ENCODE measurements at regions not wholly inside any gene's neighbourhood (a gene's known extent, or its start where the extent isn't known, plus 50 kb on each side); places are given as distances from the start of the nearest gene placed in this dataset.
"Not testable (repeated sequence)": the region's sequence is repeated elsewhere in the genome, so short reads cannot be mapped to it uniquely, and the experiment has no call there.

DNA sequence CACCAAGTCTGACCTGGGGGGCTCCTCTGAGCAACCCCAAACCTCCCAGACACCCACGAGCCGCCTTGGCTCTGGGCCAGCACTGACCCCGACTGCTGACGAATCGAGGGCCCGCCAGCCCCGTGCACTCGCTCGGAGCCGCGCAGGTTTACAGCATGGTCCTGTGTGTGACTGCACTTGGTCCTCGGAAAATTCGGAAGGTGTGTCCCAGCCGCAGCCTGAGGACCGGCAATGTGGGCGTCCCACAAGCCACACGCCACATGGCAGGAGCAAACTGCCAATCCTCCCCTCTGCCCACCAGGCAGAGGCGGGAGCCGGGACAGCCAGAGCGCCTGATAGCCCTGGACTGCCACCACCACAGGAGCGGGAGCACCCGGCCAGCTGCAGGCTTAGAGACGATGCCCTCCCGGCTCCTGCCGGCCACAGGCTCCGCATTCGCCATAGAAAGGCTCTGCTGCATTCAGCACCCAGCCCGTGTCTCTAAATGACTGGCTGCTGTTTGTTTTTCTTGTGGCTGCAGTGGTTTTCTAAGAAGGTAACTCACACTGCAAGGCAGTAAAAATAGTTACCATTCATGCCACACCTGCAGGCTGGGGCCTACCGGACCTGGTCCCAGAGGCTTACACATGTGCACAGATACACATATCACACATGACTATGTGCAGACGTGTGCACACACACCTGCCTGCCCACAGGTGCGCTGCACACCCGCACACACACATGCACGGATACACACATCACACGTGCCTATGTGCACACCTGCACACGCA is 5415.3 kb upstream of the TPTE start:
- peak in 4 of 5 experiments; percentile 8 to 78 (median 36) for DNase-seq

GRCh38 chr21:5106767-5107464 is 5414.5 kb upstream of the TPTE start:
- DNase-seq = not testable (repeated sequence)

DNA sequence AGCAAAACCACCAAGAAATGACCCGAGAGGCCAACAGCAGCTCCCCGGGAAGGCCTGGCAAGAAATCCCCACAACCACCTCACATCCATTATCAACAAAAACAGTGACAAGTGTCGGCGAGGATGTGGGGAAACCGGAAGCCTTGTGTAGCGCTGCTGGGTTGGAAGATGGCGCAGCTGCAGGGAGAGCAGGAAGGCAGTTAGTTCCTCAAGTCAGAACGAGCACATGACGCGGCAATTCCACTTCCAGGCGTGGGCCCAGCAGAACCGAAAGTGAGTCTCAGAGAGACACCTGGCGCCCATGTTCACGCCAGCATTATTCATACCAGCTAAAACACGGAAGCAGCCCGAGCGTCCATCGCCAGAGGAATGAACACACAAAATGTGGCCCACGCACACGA is 5413.7 kb upstream of the TPTE start:
- DNase-seq = not testable (repeated sequence)

DNA sequence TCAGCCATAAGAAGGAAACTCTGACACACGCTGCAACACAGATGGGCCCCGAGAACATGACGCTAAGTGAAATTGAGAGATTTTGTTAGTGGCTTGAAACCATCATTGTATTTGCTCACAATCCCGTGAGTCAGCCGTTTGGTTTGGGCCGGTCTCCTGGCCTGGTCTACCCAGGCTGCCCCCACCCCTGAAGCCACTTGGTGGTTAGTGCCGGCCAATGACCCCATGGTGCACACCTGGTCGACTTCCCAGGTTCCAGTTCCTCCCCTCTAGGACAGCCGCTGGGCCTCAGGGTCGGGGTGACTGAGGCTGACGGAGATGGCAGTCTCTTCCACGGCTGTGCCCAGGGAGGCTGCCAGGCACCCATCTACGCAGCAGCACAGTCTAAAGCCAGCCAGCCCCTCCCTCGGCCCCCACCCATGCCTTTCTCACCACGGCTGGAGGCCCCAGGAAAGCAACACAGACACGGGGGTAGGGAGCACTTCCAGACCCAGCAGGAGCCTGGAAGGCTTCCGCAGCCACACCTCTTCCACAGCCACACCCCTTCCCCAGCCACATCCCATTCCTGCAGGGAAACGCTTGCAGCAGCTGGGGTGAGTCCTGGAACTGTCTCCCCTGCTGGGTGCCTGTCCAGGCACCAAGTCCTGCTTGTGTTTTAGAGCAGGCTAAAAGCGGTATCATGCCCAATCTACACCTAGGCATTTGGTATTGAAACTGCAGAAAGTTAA is 5413.2 kb upstream of the TPTE start:
- DNase-seq = not testable (repeated sequence)

DNA sequence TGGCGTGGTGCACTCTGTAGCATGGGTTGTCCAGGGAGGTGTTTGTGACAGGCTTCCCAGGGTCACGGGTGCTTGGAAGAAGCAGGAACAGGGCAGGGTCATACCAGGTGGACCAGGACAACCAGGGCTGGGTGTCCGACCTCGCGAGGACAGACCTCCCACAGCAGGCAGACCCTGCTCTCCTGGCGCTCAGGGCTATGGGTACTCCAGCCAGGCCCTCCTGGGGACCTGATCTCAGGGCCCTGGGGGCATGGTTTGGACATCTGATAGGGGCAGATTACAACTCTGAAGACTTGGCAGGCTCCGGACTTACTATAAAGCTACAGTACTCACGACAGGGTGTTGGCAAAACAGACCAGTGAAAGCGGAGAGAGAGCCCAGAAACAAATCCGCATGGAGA is 5410.2 kb upstream of the TPTE start:
- not testable (repeated sequence) for DNase-seq

GRCh38 chr21:5113092-5113491 is 5408.3 kb upstream of the TPTE start:
- not testable (repeated sequence) for DNase-seq

GRCh38 chr21:5114468-5114867 is 5406.9 kb upstream of the TPTE start:
- not testable (repeated sequence) for DNase-seq

- DNase-seq = not testable (repeated sequence)
Observed at GRCh38 chr21:5114893-5115645, 5406.3 kb upstream of the TPTE start.

- not testable (repeated sequence) for DNase-seq
Observed at GRCh38 chr21:5115646-5116343, 5405.6 kb upstream of the TPTE start.

- DNase-seq = not testable (repeated sequence)
Observed at GRCh38 chr21:5116344-5117123, 5404.8 kb upstream of the TPTE start.

DNA sequence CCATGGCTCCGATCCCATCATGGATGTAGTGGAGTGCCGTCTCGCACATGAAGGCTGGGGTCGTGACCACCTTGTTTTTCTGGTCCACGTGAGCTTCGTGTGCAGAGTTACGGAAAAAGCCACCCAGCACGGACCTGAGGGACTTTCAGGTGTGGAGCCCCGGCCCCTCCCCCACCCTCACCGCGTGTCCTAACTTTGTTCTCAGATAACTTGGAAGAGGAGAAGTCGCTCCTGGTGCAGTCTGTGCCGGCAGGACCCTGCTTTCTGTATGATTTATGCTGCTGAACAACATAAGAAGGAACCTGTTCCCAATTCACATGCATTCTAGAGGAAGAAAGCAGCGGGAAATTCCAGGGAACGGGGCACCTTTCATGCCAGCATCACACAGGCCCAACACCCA is 5404.2 kb upstream of the TPTE start:
- not testable (repeated sequence) for DNase-seq

DNA sequence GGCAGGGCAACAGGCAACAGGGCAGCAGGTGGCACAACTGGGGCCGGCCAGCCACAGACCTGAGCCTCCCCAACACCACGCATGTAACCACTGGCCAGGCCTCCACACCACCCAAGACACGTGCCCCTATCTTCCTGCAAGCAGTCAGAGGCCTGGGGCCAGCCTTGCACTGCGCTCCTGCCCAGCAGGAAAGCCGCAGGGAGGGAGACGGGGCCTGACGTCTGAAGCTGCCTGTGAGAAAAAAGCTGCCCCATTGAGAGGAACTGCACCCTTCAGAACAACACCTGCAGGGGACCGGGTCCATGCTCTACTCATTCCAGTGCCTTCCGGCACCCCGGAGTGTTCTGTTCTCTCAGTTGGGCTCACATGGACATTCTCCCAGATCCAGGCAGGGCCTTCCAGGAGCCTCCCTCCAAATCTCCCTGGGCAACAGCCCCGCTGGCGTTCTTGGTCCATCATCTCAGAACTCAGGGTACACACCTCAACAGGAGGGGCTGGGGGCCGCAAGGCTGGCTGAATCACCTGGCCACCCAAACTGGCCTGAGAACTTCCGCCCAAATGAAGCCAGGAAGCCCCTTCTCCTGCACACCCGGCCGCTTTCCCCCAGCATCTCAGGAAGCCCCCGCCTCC is 5403.6 kb upstream of the TPTE start:
- DNase-seq = peak in 3 of 5 experiments; percentile 9 to 52 (median 29)

DNA sequence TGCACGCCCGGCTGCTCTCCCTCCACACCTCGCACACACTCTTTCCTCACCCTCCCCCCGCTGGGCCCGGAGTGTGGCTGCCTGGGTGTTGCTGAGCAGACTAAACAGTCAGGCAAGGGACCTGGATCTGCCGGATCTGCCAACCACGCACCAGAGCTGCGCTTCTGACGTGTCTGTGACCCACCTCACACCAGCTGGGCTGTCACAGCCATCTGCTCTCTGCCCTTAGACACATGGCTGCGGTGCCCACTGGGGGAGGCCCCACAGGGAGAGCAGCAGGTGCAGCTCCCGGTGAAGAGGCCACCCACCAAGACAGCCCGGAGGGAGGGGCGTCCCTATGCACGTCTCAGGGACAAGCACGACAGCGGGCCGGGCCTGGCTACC is 5403.1 kb upstream of the TPTE start:
- DNase-seq = peak in 2 of 5 experiments; percentile 49 to 79

DNA sequence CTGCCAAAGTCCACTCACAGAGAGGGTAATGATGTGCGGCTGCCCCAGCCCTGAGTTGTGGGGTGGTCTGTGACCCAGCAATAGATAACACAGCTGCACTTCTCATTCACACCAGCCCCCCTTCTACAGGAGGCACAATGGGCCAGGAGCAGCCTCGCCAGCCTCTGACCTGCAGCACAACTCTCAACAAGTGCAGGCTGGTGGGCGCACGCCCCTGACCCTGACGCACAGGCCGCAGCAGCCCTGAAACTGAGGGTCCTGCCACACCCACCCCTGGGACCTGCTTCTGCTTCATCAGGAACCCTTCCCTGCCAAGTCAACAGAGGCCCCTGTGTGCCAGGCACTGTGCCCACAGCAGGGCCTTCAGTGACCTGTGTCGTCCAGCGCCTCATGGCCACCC is 5402.2 kb upstream of the TPTE start:
- not testable (repeated sequence) for DNase-seq

DNA sequence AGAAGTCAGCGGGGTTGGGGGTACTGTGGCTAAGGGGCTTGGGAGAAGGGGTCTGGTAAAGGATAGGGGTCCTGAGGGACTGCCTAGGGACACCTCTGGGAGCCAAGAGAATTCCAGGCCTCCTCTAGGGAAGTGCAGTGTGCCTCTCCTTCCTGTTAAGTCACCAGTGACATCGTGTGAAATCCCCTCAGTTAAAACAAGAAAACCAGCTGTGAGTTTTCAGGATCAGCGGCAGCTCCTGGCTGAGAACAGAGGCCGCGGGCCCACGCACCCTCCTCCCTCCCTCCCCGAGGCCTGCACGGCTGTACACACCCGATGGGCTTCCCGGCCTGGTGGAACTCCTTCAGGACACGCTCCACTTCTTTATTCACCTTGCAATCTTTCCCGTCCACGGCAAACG is 5400.0 kb upstream of the TPTE start:
- DNase-seq = not testable (repeated sequence)

DNA sequence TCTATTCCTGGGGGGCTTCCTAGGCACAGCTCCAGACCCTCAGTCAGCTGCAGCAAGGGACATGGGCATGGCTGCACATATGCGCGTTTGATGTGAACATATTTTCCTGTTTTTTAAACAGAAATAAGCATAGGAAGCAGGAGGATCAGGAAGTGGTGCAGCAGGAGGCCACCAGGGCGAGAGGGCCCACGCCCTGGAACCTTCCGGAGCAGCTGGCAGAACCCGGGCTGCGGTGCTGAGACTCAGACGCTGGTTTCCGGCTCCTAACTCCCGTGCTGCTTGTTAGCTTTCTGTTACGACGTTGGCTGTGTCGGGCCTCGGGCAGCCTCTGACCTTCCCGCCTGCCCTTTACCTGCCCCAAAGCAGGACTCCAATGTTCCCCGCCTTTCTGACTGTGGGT is 5399.5 kb upstream of the TPTE start:
- not testable (repeated sequence) for DNase-seq

DNA sequence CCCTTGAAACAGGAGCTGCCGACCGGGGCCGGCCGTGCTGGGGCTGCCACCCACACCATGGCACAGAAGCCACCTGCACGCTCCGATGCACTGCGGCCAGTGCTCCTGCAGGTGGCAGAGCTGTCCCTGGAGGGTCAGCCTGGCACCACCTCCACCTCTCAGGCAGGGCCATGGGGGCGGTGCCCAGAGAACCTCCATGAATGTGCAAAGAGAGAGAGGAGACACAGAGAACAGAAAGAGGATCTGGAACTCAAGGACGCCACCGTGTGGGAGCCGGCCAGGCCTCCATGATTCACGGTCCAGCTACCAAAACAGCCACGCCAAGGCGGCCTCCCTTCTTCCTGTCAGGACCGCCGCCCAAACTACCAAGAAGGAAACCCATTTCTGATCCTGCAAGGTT is 5397.7 kb upstream of the TPTE start:
- DNase-seq = peak in 4 of 5 experiments; percentile 37 to 64 (median 62)

- peak; percentile 94 to 98 (median 96) for DNase-seq
Observed at GRCh38 chr21:5128261-5128660, 5393.1 kb upstream of the TPTE start.

GRCh38 chr21:5133824-5134223 is 5387.6 kb upstream of the TPTE start:
- not testable (repeated sequence) for DNase-seq

GRCh38 chr21:5136406-5136805 is 5385.0 kb upstream of the TPTE start:
- DNase-seq = not testable (repeated sequence)

DNA sequence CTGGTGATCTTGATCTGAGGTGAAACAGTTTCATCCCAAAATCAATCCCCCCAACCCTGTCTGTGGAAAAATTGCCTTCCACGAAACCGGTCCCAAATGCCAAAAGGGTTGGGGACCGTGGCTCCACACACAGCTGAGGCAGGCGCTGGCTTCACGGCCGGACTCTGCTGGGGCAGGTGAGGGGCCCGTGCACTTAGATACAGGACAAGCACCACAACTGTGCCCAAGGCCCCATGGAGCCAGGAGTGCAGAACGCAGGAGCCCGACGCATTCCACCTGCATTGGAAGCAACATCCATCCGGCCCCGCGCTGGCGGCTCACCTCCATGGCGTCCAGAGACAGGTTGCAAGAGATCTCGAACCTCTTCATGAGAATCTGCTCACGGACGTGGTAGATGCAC is 5384.4 kb upstream of the TPTE start:
- not testable (repeated sequence) for DNase-seq

Measured in T-helper 2 cell (primary cell).